Sigmoid colon (tissue), 4 donors: ENCODE measurements at regions not wholly inside any gene's neighbourhood (a gene's known extent, or its start where the extent isn't known, plus 50 kb on each side); places are given as distances from the start of the nearest gene placed in this dataset.

Source experiments
- EP300 ChIP-seq, 4 donors: sonication (generic); formaldehyde crosslinking; IDR thresholded peaks; one replicate each; pipeline ENCODE4 v1.6.1; 2017; ENCODE audit warnings: antibody characterized with exemption in 4 of 4
- POLR2A ChIP-seq, 2 donors: fragments of 450-650 bp; IDR thresholded peaks; one replicate each; pipeline ENCODE4 v1.6.1; 2016; ENCODE audit warnings: antibody characterized with exemption in 2 of 2, mild to moderate bottlenecking in 2 of 2, moderate library complexity in 2 of 2
- POLR2AphosphoS5 ChIP-seq, 4 donors: sonication (generic); formaldehyde crosslinking; IDR thresholded peaks; one replicate each; pipeline ENCODE4 v1.6.1; 2017; ENCODE audit warnings: antibody characterized with exemption in 4 of 4
- TF ChIP-seq, protein P1 (sequence below), 4 experiments: fragments of 450-650 bp in 3 of 4; fragments of 200-600 bp in 1 of 4; IDR thresholded peaks; one replicate each; pipeline ENCODE4 v1.5.1; 2016 to 2019; ENCODE audit warnings: antibody characterized with exemption in 4 of 4, mild to moderate bottlenecking in 3 of 4, moderate library complexity in 2 of 4

DNA sequence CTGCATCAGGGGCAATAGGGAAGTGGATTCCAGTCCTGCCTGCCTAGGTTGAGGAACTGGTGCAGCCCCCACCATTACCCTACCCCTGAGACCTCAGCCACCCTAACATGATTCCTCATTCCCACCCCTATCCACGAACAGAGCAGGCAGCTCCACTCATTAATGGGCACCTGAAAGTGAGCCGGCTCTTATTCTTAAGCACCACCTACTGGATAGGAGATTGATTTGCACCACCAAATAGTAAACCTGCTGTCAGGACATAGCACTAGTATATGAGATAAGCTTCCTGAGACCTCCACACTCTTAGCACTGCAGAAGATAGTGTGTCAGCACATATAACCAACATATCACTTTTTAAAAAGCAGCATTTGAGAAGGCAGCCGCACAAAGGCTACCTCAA lies 573.2 kb downstream of the SOX5 start:
- TF ChIP-seq, protein P1, sequence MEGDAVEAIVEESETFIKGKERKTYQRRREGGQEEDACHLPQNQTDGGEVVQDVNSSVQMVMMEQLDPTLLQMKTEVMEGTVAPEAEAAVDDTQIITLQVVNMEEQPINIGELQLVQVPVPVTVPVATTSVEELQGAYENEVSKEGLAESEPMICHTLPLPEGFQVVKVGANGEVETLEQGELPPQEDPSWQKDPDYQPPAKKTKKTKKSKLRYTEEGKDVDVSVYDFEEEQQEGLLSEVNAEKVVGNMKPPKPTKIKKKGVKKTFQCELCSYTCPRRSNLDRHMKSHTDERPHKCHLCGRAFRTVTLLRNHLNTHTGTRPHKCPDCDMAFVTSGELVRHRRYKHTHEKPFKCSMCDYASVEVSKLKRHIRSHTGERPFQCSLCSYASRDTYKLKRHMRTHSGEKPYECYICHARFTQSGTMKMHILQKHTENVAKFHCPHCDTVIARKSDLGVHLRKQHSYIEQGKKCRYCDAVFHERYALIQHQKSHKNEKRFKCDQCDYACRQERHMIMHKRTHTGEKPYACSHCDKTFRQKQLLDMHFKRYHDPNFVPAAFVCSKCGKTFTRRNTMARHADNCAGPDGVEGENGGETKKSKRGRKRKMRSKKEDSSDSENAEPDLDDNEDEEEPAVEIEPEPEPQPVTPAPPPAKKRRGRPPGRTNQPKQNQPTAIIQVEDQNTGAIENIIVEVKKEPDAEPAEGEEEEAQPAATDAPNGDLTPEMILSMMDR (IDR thresholded peaks at IDR 0.05), result no peak
- TF ChIP-seq POLR2A (IDR thresholded peaks at IDR 0.05) (no peak), POLR2AphosphoS5 (IDR thresholded peaks at IDR 0.05) (no peak), EP300 (IDR thresholded peaks at IDR 0.05) (no peak)
